GM21381 (cell line): ENCODE measurements at regions not wholly inside any gene's neighbourhood (a gene's known extent, or its start where the extent isn't known, plus 50 kb on each side); places are given as distances from the start of the nearest gene placed in this dataset.
"Not testable (repeated sequence)": the region's sequence is repeated elsewhere in the genome, so short reads cannot be mapped to it uniquely, and the experiment has no call there.

ENCODE experiments used
- ATAC-seq: cut with Tn5 transposase; IDR thresholded peaks from one replicate; pipeline ENCODE4 v1.9.1; 2021; ENCODE audit warnings: mild to moderate bottlenecking, moderate library complexity; ENCODE audit not compliant: unreplicated experiment

- no peak for ATAC-seq
Observed at GRCh38 chr3:6444888-6445658, 415.8 kb upstream of the GRM7 start.

- ATAC-seq, result no peak
Observed at GRCh38 chr3:6447166-6447801, 413.6 kb upstream of the GRM7 start.

GRCh38 chr3:6448011-6448410 lies 412.9 kb upstream of the GRM7 start:
- ATAC-seq, result no peak

- no peak for ATAC-seq
Observed at GRCh38 chr3:6449099-6449498, 411.8 kb upstream of the GRM7 start.

GRCh38 chr3:6452974-6453373 lies 407.9 kb upstream of the GRM7 start:
- ATAC-seq, result no peak

GRCh38 chr3:6455031-6455430 lies 405.9 kb upstream of the GRM7 start:
- ATAC-seq, result no peak

GRCh38 chr3:6467186-6467585 lies 393.7 kb upstream of the GRM7 start:
- no peak for ATAC-seq

- no peak for ATAC-seq
Observed at GRCh38 chr3:6468589-6468988, 392.3 kb upstream of the GRM7 start.

GRCh38 chr3:6471744-6472143 lies 389.2 kb upstream of the GRM7 start:
- ATAC-seq, result no peak

- not testable (repeated sequence) for ATAC-seq
Observed at GRCh38 chr3:6490487-6491327, 370.2 kb upstream of the GRM7 start.

- no peak for ATAC-seq
Observed at GRCh38 chr3:6491768-6492167, 369.1 kb upstream of the GRM7 start.

GRCh38 chr3:6492306-6492705 lies 368.6 kb upstream of the GRM7 start:
- ATAC-seq, result no peak

GRCh38 chr3:6498944-6499343 lies 362.0 kb upstream of the GRM7 start:
- not testable (repeated sequence) for ATAC-seq

- no peak for ATAC-seq
Observed at GRCh38 chr3:6504347-6504746, 356.6 kb upstream of the GRM7 start.

GRCh38 chr3:6504834-6505233 lies 356.1 kb upstream of the GRM7 start:
- no peak for ATAC-seq

GRCh38 chr3:6508410-6508759 lies 352.5 kb upstream of the GRM7 start:
- ATAC-seq, result no peak

GRCh38 chr3:6509576-6509975 lies 351.3 kb upstream of the GRM7 start:
- no peak for ATAC-seq

- ATAC-seq, result no peak
Observed at GRCh38 chr3:6510713-6511112, 350.2 kb upstream of the GRM7 start.

GRCh38 chr3:6512172-6512800 lies 348.6 kb upstream of the GRM7 start:
- no peak for ATAC-seq

GRCh38 chr3:6516143-6516542 lies 344.8 kb upstream of the GRM7 start:
- ATAC-seq, result no peak

GRCh38 chr3:6516694-6517093 lies 344.2 kb upstream of the GRM7 start:
- no peak for ATAC-seq
